WTC11 (cell line): ENCODE measurements at regions not wholly inside any gene's neighbourhood (a gene's known extent, or its start where the extent isn't known, plus 50 kb on each side); places are given as distances from the start of the nearest gene placed in this dataset.

Experiments used
- ATAC-seq: fragments of 200-7000 bp; cut with Tn5 transposase; 2 replicates; pipeline ENCODE4 v1.10.0; 2021; ENCODE audit warnings: mild to moderate bottlenecking, moderate library complexity
- CTCF ChIA-PET: fragments of 300-600 bp; sonication (Branson Sonifier 250); formaldehyde crosslinking; loops from one replicate; lab custom pipeline; 2021; ENCODE audit warnings: antibody characterized with exemption; lab: Charles Lee
- POLR2A ChIA-PET: fragments of 350-600 bp; sonication (Branson Sonifier 250); formaldehyde crosslinking; loops from one replicate; lab custom pipeline; 2021; ENCODE audit warnings: antibody characterized with exemption; lab: Charles Lee
- DNase-seq: peaks from one replicate; pipeline ENCODE4 v3.0.0; 2021; ENCODE audit warnings: low spot score
- H3K27ac Mint-ChIP-seq: 2 replicates; pipeline ENCODE4 v1.8.0; 2021; ENCODE audit warnings: mixed read lengths
- H3K27me3 Mint-ChIP-seq: 2 replicates; pipeline ENCODE4 v1.8.0; 2021; ENCODE audit warnings: low read depth, mild to moderate bottlenecking, moderate library complexity, mixed read lengths
- H3K36me3 Mint-ChIP-seq: 2 replicates; pipeline ENCODE4 v1.8.0; 2021; ENCODE audit warnings: mixed read lengths
- H3K4me1 Mint-ChIP-seq: 2 replicates; pipeline ENCODE4 v1.8.0; 2022; ENCODE audit warnings: mixed read lengths
- H3K4me3 Mint-ChIP-seq: 2 replicates; pipeline ENCODE4 v1.8.0; 2021; ENCODE audit warnings: mild to moderate bottlenecking, moderate library complexity, mixed read lengths
- H3K9me3 Mint-ChIP-seq: 2 replicates; pipeline ENCODE4 v1.8.0; 2021; ENCODE audit warnings: mixed read lengths
- AFF4 ChIP-seq: sonication (generic); formaldehyde crosslinking; IDR thresholded peaks from 2 replicates; pipeline ENCODE4 v1.8.1; 2023; ENCODE audit warnings: mild to moderate bottlenecking, missing genetic modification reagents, borderline replicate concordance
- AR ChIP-seq: fragments of 250-450 bp; sonication (Bioruptor Pico); IDR thresholded peaks from 2 replicates; pipeline ENCODE4 v1.9.0; 2021; ENCODE audit warnings: mild to moderate bottlenecking
- ATF2 ChIP-seq: sonication (generic); formaldehyde crosslinking; IDR thresholded peaks from 2 replicates; pipeline ENCODE4 v1.8.1; 2022; ENCODE audit warnings: low read depth, missing genetic modification reagents, borderline replicate concordance
- ATF3 ChIP-seq: sonication (generic); formaldehyde crosslinking; conservative IDR thresholded peaks from 2 replicates; pipeline ENCODE4 v1.8.1; 2022; ENCODE audit warnings: mild to moderate bottlenecking, missing genetic modification reagents
- E2F1 ChIP-seq: sonication (generic); formaldehyde crosslinking; IDR thresholded peaks from 2 replicates; pipeline ENCODE4 v1.8.0; 2022; ENCODE audit warnings: mild to moderate bottlenecking, missing genetic modification reagents
- E2F5 ChIP-seq: sonication (generic); formaldehyde crosslinking; IDR thresholded peaks from 2 replicates; pipeline ENCODE4 v1.8.1; 2022; ENCODE audit warnings: mild to moderate bottlenecking, moderate library complexity, missing genetic modification reagents
- ETV6 ChIP-seq: sonication (generic); formaldehyde crosslinking; IDR thresholded peaks from 2 replicates; pipeline ENCODE4 v1.8.1; 2022; ENCODE audit warnings: mild to moderate bottlenecking, missing genetic modification reagents
- FOXJ3 ChIP-seq: sonication (generic); formaldehyde crosslinking; IDR thresholded peaks from 2 replicates; pipeline ENCODE4 v1.9.0; 2021; ENCODE audit warnings: missing genetic modification reagents, mild to moderate bottlenecking, borderline replicate concordance
- FOXK1 ChIP-seq: sonication (generic); formaldehyde crosslinking; IDR thresholded peaks from 2 replicates; pipeline ENCODE4 v1.8.0; 2022; ENCODE audit warnings: mild to moderate bottlenecking, moderate library complexity, missing genetic modification reagents
- HMGA2 ChIP-seq: fragments of 250-450 bp; sonication (Bioruptor Pico); IDR thresholded peaks from 2 replicates; pipeline ENCODE4 v1.4.0; 2021; ENCODE audit warnings: mild to moderate bottlenecking, moderate library complexity
- JAZF1 ChIP-seq: fragments of 250-450 bp; sonication (Bioruptor Pico); IDR thresholded peaks from 2 replicates; pipeline ENCODE4 v1.9.0; 2021; ENCODE audit warnings: moderate library complexity, mild to moderate bottlenecking, inconsistent platforms
- NFATC4 ChIP-seq: fragments of 250-450 bp; sonication (Bioruptor Pico); IDR thresholded peaks from 2 replicates; pipeline ENCODE4 v1.9.0; 2021; ENCODE audit warnings: mild to moderate bottlenecking
- NFE2L1 ChIP-seq: sonication (generic); formaldehyde crosslinking; IDR thresholded peaks from 2 replicates; pipeline ENCODE4 v1.8.1; 2023; ENCODE audit warnings: missing genetic modification reagents
- TEAD4 ChIP-seq: sonication (generic); formaldehyde crosslinking; IDR thresholded peaks from 2 replicates; pipeline ENCODE4 v1.8.0; 2022; ENCODE audit warnings: mild to moderate bottlenecking, missing genetic modification reagents
- USF1 ChIP-seq: sonication (generic); formaldehyde crosslinking; IDR thresholded peaks from 2 replicates; pipeline ENCODE4 v1.8.0; 2022; ENCODE audit warnings: mild to moderate bottlenecking, missing genetic modification reagents
- ZBTB21 ChIP-seq: sonication (generic); formaldehyde crosslinking; IDR thresholded peaks from 2 replicates; pipeline ENCODE4 v1.8.1; 2023; ENCODE audit warnings: mild to moderate bottlenecking, missing genetic modification reagents, borderline replicate concordance
- ZNF138 ChIP-seq: sonication (generic); formaldehyde crosslinking; conservative IDR thresholded peaks from 2 replicates; pipeline ENCODE4 v1.8.1; 2022; ENCODE audit warnings: mild to moderate bottlenecking, moderate library complexity, missing genetic modification reagents
- ZNF263 ChIP-seq: sonication (generic); formaldehyde crosslinking; IDR thresholded peaks from 2 replicates; pipeline ENCODE4 v1.8.1; 2022; ENCODE audit warnings: low read depth, mild to moderate bottlenecking, moderate library complexity, missing genetic modification reagents
- ZNF425 ChIP-seq: fragments of 250-450 bp; sonication (Bioruptor Pico); conservative IDR thresholded peaks from 2 replicates; pipeline ENCODE4 v1.9.0; 2021; ENCODE audit warnings: mild to moderate bottlenecking

GRCh38 chr2:12577091-12577490 lies 139.6 kb upstream of the TRIB2 start (continued):
- TF ChIP-seq AFF4 (CRISPR knock-in tag) (no peak), NFE2L1 (CRISPR knock-in tag) (no peak), ZNF425 (CRISPR knock-in tag) (no peak), E2F1 (CRISPR knock-in tag) (no peak)

GRCh38 chr2:12577567-12578253 lies 139.0 kb upstream of the TRIB2 start:
- ATAC-seq (no peak), DNase-seq (no peak)
- ChIA-PET POLR2A (no interaction called here), CTCF (no interaction called here)
- no peak overlapping the region for H3K27ac Mint-ChIP-seq
- no peak for TF ChIP-seq ZNF263 (CRISPR knock-in tag)
- H3K36me3 Mint-ChIP-seq = no peaks in the 10 kb centered on the region
- H3K27me3 Mint-ChIP-seq = no peaks in the 10 kb centered on the region
- H3K4me3 Mint-ChIP-seq = no peak overlapping the region
- H3K4me1 Mint-ChIP-seq = peaks cover 15% of the 10 kb centered on the region
- peaks cover 10% of the 10 kb centered on the region; the same call in 1 of the 2 replicates for H3K9me3 Mint-ChIP-seq

GRCh38 chr2:12579018-12579417 lies 137.7 kb upstream of the TRIB2 start:
- ChIA-PET CTCF (no interaction called here), POLR2A (no interaction called here)
- no peak for DNase-seq
- Mint-ChIP-seq H3K9me3 (peaks cover 10% of the 10 kb centered on the region; the same call in 1 of the 2 replicates), H3K27me3 (no peaks in the 10 kb centered on the region), H3K4me3 (no peak overlapping the region), H3K4me1 (peaks cover 15% of the 10 kb centered on the region), H3K27ac (no peak overlapping the region), H3K36me3 (no peaks in the 10 kb centered on the region)
- no peak for ATAC-seq
- no peak for TF ChIP-seq ZNF138
- no peak for TF ChIP-seq ATF2
- TF ChIP-seq ATF3 (CRISPR knock-in tag) = no peak
- TF ChIP-seq AR = no peak
- TF ChIP-seq TEAD4 (CRISPR knock-in tag) = no peak
- TF ChIP-seq ETV6 = no peak
- no peak for TF ChIP-seq FOXJ3 (CRISPR knock-in tag)
- TF ChIP-seq NFATC4 = no peak
- no peak for TF ChIP-seq HMGA2 (CRISPR knock-in tag)
- TF ChIP-seq FOXK1 (CRISPR knock-in tag) = no peak
- no peak for TF ChIP-seq E2F5 (CRISPR knock-in tag)
- TF ChIP-seq JAZF1 (CRISPR knock-in tag) = no peak
- TF ChIP-seq USF1 (CRISPR knock-in tag) = no peak
- TF ChIP-seq ZBTB21 (CRISPR knock-in tag) = no peak
